Endothelial cell of umbilical vein (primary cell): ENCODE measurements at regions not wholly inside any gene's neighbourhood (a gene's known extent, or its start where the extent isn't known, plus 50 kb on each side); places are given as distances from the start of the nearest gene placed in this dataset.

Source experiments
- CTCF ChIP-seq, 2 donors: IDR thresholded peaks; 1 replicate in 1 of 2; 2 replicates in 1 of 2; pipeline ENCODE4 v1.5.1; 2011; ENCODE audit warnings: low read length in 2 of 2, mild to moderate bottlenecking in 2 of 2, moderate library complexity in 2 of 2, control low read depth in 1 of 2, inconsistent platforms in 1 of 2, low read depth in 1 of 2; ENCODE audit not compliant: insufficient read depth in 1 of 2; ENCODE audit errors: extremely low read depth in 1 of 2
- EZH2 ChIP-seq: IDR thresholded peaks from 2 replicates; pipeline ENCODE4 v1.6.1; 2012; ENCODE audit warnings: borderline replicate concordance, low read depth, mild to moderate bottlenecking, moderate library complexity, low read length, inconsistent platforms; ENCODE audit not compliant: severe bottlenecking
- POLR2AphosphoS5 ChIP-seq: IDR thresholded peaks from 2 replicates; pipeline ENCODE4 v1.6.1; 2012; ENCODE audit warnings: low read depth, mild to moderate bottlenecking, control low read depth, low read length, moderate library complexity; ENCODE audit not compliant: insufficient read depth

- TF ChIP-seq EZH2 (no peak), POLR2AphosphoS5 (no peak), CTCF (IDR thresholded peaks at IDR 0.05; ENCODE audit: extremely low read depth in 1 of 2, insufficient read depth in 1 of 2, low read depth in 1 of 2, low read length in 2 of 2) (no peak)
Observed at GRCh38 chr4:110365761-110366160, 110.2 kb upstream of the ENPEP start.
